Fibroblast of lung (primary cell): ENCODE measurements at regions not wholly inside any gene's neighbourhood (a gene's known extent, or its start where the extent isn't known, plus 50 kb on each side); places are given as distances from the start of the nearest gene placed in this dataset.

Experiments used
- CTCF ChIP-seq, 2 donors: IDR thresholded peaks in 1 of 2; conservative IDR thresholded peaks in 1 of 2; 1 replicate in 1 of 2; 2 replicates in 1 of 2; pipeline ENCODE4 v1.5.1; 2011 to 2012; ENCODE audit warnings: low read length in 2 of 2, control low read depth in 1 of 2, inconsistent platforms in 1 of 2, low read depth in 1 of 2, mild to moderate bottlenecking in 1 of 2
- EZH2 ChIP-seq: IDR thresholded peaks from 2 replicates; pipeline ENCODE4 v1.5.1; 2012; ENCODE audit warnings: low read length, control low read depth, mild to moderate bottlenecking; ENCODE audit errors: missing control alignments

GRCh38 chr12:91319071-91319760 lies 136.6 kb upstream of the DCN start:
- TF ChIP-seq CTCF (conservative IDR thresholded peaks at IDR 0.05 in 1 of 2, IDR thresholded peaks at IDR 0.05 in 1 of 2; ENCODE audit: low read depth in 1 of 2, low read length in 2 of 2) (no peak), EZH2 (no peak)
